Neural progenitor cell (in vitro differentiated cells): ENCODE measurements at regions not wholly inside any gene's neighbourhood (a gene's known extent, or its start where the extent isn't known, plus 50 kb on each side); places are given as distances from the start of the nearest gene placed in this dataset.
A peak's percentile ranks its signal among the peaks of the same experiment; 100 is the strongest.

Source experiments
- EZH2 ChIP-seq: fragments of 200-600 bp; sonication (generic); IDR thresholded peaks from 2 replicates; pipeline ENCODE4 v1.6.1; 2017; ENCODE audit warnings: antibody characterized with exemption, mild to moderate bottlenecking, moderate library complexity
- TF ChIP-seq, protein P1 (sequence below): fragments of 200-600 bp; sonication (generic); IDR thresholded peaks from 2 replicates; pipeline ENCODE4 v1.5.1; 2017; ENCODE audit warnings: antibody characterized with exemption, mild to moderate bottlenecking

DNA sequence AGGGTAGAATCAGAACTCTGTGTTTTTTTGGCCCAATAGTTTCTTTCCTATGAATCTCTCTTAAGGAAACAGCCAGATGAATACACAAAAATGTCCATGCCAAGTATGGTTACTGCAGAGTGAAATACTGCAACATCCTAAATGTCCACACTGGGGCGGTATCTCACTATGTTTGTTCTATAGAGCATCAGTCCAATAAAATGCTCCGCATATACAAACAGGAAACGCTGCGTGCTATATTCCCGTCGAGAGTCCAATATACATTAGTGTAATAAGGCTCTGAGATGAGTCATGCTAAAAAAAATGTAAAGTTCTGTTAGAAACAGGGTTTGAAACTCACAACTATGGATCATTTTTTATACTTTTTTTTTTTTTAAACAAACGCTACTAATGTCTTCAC, 72.9 kb upstream of the ENOX2 start:
- TF ChIP-seq, protein P1, sequence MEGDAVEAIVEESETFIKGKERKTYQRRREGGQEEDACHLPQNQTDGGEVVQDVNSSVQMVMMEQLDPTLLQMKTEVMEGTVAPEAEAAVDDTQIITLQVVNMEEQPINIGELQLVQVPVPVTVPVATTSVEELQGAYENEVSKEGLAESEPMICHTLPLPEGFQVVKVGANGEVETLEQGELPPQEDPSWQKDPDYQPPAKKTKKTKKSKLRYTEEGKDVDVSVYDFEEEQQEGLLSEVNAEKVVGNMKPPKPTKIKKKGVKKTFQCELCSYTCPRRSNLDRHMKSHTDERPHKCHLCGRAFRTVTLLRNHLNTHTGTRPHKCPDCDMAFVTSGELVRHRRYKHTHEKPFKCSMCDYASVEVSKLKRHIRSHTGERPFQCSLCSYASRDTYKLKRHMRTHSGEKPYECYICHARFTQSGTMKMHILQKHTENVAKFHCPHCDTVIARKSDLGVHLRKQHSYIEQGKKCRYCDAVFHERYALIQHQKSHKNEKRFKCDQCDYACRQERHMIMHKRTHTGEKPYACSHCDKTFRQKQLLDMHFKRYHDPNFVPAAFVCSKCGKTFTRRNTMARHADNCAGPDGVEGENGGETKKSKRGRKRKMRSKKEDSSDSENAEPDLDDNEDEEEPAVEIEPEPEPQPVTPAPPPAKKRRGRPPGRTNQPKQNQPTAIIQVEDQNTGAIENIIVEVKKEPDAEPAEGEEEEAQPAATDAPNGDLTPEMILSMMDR = peak; percentile 68
- no peak for TF ChIP-seq EZH2
